Esophagus mucosa (tissue), 1 donor: ENCODE measurements at regions not wholly inside any gene's neighbourhood (a gene's known extent, or its start where the extent isn't known, plus 50 kb on each side); places are given as distances from the start of the nearest gene placed in this dataset.

Experiments
- ATAC-seq: fragments of 200-7000 bp; cut with Tn5 transposase; one replicate; pipeline ENCODE4 v1.9.1; 2020
- donor health status: DM: yes; HTN: yes; CAD: no.

GRCh38 chr16:51409001-51409675, 258.1 kb upstream of the SALL1 start:
- ATAC-seq = no peak

- ATAC-seq = no peak
Measured at GRCh38 chr16:51408357-51408756, 257.3 kb upstream of the SALL1 start.

GRCh38 chr16:51407921-51408320, 256.9 kb upstream of the SALL1 start:
- ATAC-seq = no peak

- ATAC-seq = no peak
Measured at GRCh38 chr16:51407199-51407598, 256.1 kb upstream of the SALL1 start.

GRCh38 chr16:51405361-51405760, 254.3 kb upstream of the SALL1 start:
- ATAC-seq = no peak

GRCh38 chr16:51404386-51404785, 253.3 kb upstream of the SALL1 start:
- no peak for ATAC-seq

GRCh38 chr16:51402785-51403184, 251.7 kb upstream of the SALL1 start:
- ATAC-seq = no peak

- ATAC-seq = no peak
Measured at GRCh38 chr16:51402298-51402697, 251.2 kb upstream of the SALL1 start.

GRCh38 chr16:51401673-51402072, 250.6 kb upstream of the SALL1 start:
- ATAC-seq = no peak

- no peak for ATAC-seq
Measured at GRCh38 chr16:51399908-51400670, 249.0 kb upstream of the SALL1 start.

GRCh38 chr16:51394421-51394820, 243.4 kb upstream of the SALL1 start:
- ATAC-seq = no peak

- no peak for ATAC-seq
Measured at GRCh38 chr16:51393381-51394005, 242.4 kb upstream of the SALL1 start.

- ATAC-seq = no peak
Measured at GRCh38 chr16:51392521-51393187, 241.6 kb upstream of the SALL1 start.

GRCh38 chr16:51391798-51392511, 240.9 kb upstream of the SALL1 start:
- no peak for ATAC-seq

GRCh38 chr16:51390877-51391276, 239.8 kb upstream of the SALL1 start:
- no peak for ATAC-seq

- ATAC-seq = no peak
Measured at GRCh38 chr16:51389881-51390280, 238.8 kb upstream of the SALL1 start.

GRCh38 chr16:51388516-51388951, 237.5 kb upstream of the SALL1 start:
- no peak for ATAC-seq

GRCh38 chr16:51383909-51384308, 232.8 kb upstream of the SALL1 start:
- ATAC-seq = no peak

- ATAC-seq = no peak
Measured at GRCh38 chr16:51382940-51383339, 231.9 kb upstream of the SALL1 start.

- ATAC-seq = no peak
Measured at GRCh38 chr16:51382211-51382610, 231.1 kb upstream of the SALL1 start.

- ATAC-seq = no peak
Measured at GRCh38 chr16:51376080-51376479, 225.0 kb upstream of the SALL1 start.

- ATAC-seq = no peak
Measured at GRCh38 chr16:51374790-51375189, 223.7 kb upstream of the SALL1 start.

- ATAC-seq = no peak
Measured at GRCh38 chr16:51374346-51374745, 223.3 kb upstream of the SALL1 start.
